Inferior parietal cortex (tissue), 1 donor: ENCODE measurements at regions not wholly inside any gene's neighbourhood (a gene's known extent, or its start where the extent isn't known, plus 50 kb on each side); places are given as distances from the start of the nearest gene placed in this dataset.

ENCODE experiments used
- DNase-seq: peaks from one replicate; pipeline ENCODE4 v3.0.0-alpha.2; 2016; ENCODE audit errors: extremely low spot score

DNA sequence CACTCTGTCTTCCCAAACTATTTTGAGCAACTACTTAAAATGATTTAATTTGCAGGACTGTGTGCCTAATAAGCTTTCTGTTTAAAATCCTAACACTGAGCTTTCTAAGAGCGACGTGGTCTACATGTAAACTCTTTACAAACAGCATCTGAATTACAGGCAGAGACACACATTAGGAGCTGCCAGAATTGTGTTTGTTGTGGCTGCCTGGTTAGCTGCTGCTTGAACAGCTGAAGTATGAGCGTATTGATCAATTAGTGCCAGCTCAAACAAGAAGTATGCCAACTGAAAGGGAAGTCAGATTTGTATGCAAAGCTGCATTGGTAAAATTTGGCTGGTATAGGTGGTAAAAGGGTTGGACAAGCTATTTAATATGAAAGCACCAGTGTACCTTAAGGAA lies 384.4 kb downstream of the PCDH7 start:
- no peak for DNase-seq

DNA sequence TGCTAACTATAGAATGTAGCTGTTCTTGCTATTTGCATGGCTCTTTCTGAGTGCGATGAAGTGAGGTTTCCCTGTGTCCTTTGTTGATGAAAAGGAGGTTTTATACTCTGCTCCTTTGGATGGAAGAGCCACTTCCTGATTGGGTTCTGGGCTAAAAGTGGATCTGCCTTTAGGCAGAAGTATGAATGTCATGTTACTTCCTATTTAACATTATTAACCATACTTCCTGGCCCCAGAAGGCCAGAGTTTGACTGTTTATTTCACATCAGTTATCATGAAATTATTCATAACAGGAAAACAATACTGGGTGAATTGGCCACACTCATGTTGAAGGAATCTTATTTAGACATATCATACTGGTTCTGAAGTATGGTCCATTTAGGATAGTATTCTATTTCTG lies 386.2 kb downstream of the PCDH7 start:
- DNase-seq = no peak

DNA sequence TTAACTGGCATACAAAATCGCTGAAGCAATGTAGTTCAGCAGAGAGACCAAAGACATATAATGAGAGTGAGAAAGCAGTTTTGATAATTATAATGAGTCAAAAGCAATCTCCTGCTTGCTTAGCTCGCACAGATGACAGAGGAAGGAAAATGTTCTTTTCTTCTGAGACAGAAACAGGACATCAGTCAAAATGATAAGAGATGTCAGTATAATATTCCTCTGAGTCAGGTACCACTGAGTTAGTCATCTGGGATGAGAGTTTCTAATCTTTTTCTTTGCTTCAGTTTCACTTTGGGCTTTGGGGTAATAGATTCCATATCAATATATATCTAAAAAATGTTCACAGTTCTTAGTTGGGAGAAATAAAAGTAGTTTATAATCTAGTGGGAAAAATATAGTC lies 387.2 kb downstream of the PCDH7 start:
- no peak for DNase-seq

DNA sequence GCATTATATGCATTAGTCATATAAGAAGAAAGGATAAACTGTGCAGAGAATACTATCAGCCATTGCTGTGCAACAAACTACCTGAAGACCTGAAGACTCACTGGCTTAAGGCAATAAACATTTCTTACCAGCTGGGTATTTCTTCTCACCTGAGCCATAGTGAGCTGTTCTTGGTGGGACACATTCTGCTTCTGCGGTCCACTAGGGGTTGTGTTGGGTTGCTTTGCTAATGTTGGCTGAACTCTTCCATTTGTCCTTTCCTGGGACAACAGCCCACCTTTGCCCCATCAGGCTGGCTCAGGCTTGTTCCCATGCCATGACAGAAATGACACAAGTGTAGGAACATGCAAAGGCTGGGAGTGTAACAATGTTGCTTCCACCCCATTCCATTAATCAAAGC lies 388.6 kb downstream of the PCDH7 start:
- no peak for DNase-seq

DNA sequence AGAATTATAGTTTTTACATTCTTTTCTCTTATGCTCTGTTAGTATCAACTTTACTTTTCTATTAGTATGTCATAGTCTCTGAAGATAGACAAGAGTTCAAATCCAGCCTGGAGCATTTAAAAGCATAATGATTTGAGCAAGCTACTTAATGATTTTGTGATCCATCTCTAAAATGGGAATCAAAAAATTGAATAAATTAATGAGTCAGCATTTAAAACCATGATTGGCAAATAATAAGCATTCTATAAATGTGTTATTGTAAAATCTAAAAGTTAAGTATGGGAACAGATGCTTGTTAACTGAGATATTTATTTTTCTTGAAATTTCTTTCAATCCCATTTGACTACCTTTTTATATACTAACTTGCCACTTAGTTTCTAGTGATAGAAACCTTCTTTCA lies 391.6 kb downstream of the PCDH7 start:
- no peak for DNase-seq

DNA sequence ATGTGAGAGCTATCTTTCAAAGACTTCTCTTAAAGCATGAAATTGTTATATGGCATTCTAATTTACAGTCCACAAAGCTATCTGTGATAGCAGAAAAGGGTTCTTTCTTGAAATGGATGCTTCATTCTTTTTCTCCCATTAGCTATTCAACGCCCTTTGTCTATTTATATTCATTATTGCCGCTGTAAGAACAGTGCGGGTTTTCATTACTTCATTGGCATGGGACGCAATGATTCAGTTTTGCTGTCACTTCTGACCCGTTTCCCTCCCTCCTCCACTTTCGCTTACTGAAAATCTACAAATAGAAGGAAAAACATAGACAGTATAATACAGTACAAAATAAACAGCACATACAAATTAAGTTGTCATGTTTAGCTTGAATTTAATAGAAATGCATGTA lies 394.6 kb downstream of the PCDH7 start:
- DNase-seq = no peak

DNA sequence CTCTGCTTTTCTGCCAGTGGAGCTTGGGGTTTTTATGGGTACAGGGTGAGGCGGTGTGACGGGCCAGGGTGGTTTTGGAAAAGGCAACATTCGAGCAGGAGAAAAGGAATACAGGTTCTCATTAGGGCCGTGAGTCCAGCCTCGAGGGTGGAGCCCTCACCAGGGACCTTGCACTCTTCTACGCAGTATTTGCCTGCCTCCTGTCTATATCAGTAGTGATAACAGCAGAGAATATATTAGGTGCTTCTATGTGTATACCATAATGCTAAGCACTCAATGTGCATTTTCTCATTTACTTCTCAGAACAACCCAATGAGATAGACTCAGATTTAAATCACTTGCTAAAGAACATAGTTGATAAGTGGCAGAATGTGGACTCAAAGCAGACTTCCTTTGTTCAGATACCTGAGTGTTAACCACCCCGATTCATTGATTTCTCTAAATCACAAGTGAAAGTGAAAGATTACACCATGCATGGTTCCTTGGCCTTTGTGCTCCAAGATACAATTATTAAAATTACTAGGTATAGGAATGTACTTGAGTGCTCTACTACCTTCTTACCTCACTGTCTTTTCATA lies 403.9 kb downstream of the PCDH7 start:
- no peak for DNase-seq

DNA sequence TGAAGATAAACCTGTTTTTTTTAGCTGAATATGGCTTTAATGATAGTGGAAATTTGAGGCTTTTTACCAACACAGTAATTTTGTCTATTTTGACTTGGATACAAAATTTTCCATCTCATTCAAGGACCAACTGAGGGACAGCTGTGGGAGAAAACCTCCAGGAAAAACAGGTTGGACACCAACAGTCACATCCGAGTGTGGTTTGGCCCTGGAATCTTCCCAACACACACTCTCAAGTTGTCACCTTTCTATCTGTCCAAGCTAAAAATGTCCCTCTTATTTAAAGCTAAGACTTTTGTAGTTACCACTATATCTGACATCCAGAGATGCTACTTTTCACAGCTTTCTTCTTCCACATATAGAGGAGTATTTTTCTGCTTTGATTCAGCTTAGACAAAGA lies 404.9 kb downstream of the PCDH7 start:
- no peak for DNase-seq

DNA sequence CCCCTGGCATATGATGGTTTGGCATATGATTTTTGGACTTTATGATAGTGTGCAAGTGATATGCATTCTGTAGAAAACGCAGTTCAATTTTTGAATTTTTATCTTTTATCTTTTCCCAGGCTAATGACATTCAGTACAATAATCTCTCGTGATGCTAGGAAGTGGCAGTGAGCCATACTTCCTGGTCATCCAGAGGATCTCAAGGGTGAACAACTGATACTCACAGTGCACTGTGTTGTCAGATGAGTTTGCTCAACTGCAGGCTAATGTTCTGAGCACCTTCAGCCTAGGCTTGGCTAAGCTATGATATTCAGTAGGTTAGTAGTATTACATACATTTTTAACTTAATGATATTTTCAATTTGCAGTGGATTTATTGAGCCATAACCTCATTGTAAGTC lies 405.3 kb downstream of the PCDH7 start:
- DNase-seq = no peak

DNA sequence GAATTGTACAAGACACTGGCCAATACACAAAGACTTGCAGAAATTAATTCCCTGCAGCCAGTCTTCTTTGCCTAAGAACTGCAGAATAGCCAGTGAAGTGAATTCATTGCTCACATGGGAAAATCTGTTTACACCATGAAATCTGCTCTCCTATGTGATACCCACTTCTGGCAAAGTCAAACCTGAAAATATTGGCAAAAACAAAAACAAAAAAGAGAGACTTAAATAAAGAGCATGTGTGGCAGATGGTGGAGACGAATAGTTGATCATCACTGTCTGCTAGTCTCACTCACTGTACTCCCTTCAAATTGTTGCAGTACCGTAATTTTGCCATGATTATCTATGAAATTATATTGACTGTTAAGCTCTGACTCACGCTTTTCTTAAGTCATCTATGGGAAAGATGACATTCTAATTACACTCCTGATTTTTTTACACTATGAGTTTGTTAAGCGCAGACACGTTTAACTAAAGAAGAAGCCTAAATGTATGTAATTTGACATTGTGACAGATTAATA lies 406.8 kb downstream of the PCDH7 start:
- no peak for DNase-seq

DNA sequence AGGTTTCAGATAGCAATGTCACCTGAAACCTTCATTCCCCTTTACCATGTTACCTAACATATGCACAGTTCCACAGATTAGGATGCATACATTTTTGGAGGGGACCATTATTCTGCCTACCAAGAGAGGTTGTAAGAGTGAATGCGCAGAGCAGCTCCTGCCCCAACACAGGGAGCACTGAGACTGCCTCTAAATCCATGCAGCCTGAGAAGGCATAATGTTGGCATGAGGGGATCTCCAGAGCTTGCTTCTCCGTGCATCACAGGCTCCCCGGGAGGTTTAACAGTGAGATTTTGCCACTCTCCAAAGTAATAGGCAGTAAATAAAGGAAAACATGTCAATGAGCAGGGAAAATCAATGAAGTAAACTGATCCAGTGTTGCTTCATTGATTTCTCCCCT lies 410.8 kb downstream of the PCDH7 start:
- no peak for DNase-seq

DNA sequence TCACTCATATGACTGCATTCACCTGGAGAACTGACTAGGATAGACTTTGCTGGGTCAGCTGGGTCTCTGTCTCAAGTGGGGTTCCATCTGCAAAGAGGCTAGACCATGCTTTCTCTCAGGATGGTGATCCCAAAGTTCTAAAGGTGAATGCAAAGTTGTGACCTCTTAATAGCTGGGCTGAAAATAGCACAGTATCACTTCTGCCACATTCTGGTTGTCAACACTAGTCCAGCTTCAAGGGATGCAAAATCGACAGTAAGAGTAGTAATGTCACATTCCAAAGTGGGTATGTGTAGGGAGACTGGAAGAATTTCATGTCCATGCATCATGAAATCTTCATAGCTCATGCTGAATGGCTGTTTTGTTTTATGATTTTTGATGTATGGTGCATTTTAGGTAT lies 414.6 kb downstream of the PCDH7 start:
- DNase-seq = no peak

DNA sequence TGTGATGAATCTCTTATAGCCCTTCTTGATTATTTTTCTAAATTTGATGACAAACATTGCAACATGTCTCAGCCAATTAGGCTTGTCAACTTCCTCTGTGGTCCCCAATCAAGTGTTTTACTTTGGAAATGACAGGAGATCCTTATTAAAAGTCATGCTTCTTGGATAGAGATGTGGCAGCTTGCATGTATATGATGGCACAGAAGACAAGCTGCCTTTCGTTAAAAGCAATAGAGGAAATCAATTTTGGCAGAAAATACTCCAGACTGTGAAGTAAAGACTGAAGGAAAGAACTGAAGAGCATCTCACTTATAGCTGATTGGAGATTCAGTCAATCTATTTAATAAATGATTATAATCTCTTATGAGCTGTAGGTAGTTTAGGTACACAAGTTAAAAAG lies 419.6 kb downstream of the PCDH7 start:
- no peak for DNase-seq

DNA sequence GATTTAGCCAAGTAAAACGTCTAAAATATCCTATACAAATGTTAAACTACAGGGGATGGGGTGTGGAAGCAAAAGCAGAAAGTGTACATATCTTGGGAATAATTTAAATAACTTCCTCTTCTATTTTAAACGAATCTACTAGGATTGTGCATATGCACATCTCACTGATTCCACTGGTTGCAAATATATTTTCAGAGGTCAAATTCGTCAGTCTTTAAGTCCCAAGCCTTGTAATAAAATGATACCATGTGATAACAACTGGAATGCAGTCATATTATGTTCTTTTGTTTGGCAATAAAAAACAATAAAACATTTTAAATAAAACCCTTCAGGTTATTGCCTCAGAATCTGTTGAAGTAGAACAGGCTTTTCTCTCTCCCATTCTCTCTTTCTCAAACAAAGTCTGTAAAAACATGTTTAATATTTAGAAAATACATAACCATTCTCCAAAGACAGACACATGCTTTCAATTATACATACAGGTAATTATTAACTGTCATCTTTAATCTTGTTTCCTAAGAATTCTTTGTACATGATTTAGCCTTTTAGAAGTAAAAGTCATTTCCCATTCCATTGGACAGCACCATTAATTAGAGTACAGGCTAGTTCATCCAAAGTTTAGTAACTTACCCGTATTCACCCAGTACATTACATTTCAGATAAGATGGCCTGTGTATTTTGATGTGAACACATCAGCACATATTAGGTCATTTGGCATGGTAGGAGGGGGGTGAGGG lies 421.1 kb downstream of the PCDH7 start:
- DNase-seq = no peak

DNA sequence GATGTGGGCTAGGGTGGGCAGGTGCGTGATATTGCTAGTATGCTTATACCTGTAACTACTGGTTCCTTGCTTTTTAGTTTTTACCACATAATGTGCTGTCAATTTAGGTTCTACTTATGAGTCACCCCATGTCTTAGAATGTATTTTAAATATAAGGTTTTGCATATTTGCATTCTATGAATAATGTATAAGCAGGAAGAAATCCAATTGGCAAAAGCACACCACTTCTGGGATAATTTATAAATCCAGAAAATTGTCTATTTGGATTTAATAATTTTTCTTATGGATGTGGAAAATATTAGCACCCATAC lies 421.6 kb downstream of the PCDH7 start:
- no peak for DNase-seq

DNA sequence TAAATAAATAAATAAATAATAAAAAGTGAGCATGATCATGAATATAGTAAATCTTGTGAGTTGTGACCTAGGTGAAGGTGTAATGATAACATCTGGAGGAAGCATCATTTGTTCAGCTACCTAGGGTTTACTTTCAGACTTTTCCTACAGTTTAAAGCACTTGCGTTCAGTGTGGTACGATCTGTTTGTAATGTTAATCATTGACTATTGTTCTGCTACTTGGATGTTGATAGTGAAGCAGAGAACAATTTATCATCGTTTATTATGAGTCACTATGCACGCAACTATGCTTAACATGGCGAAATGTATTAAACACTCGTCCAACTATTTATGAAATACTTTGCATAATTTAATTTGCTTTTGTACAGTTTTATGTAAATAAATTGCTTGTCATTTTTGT lies 426.2 kb downstream of the PCDH7 start:
- DNase-seq = no peak

DNA sequence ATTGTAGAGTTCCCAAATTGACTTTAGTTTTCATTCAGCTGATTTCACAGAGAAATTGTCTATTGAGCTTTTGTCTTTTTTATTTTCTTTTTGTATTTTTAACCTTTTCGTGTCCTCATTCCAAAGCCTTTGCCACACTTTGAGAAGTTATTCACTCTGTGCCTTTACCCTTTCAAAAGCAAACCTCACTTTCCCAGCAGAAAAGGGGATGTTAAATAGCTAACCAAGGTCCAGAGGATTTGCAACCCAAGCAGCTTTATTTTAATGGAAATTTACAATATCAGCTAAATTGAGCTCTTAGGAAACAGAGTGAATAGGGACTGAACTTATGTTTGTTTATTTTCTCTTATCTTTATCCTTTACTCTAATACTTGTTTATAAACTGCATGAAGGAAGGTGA lies 428.8 kb downstream of the PCDH7 start:
- no peak for DNase-seq

DNA sequence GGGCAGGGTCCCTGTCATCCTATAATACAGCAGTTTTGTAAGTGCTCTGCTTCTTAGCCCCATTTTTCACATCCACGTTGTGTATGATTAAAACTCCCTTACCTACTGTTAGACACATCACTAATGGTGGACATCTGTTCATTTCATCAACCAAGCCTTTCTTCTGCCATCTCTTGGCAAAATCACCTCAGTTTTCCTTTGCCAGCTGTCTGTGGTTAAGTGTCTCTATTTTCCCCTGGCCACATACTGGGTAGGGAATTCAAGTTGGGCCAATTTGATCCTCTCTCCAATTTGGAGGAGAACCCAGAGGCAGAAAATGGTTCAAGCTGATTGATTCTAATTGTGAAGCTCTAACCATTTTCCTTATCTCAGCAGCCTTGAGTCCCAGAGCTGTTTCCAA lies 436.1 kb downstream of the PCDH7 start:
- no peak for DNase-seq

DNA sequence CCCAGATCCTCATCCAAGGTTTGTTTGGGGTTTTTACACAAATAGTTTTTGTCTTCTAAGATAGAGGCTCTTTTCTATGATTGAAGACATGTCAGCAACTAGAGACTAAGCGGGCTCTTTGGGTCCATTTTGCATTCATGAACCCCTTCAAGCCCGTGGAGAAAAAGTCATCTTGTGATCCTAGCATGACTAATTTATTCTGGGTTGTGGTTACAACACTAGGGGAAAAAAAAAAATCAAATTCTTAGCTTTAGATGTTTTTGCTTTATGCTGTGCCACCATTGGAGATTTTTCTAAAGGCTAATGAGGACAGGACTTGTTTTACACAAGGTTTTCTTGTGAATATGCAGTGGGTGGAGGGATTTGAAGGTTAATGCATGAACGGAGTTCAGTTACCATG lies 440.0 kb downstream of the PCDH7 start:
- DNase-seq = no peak

DNA sequence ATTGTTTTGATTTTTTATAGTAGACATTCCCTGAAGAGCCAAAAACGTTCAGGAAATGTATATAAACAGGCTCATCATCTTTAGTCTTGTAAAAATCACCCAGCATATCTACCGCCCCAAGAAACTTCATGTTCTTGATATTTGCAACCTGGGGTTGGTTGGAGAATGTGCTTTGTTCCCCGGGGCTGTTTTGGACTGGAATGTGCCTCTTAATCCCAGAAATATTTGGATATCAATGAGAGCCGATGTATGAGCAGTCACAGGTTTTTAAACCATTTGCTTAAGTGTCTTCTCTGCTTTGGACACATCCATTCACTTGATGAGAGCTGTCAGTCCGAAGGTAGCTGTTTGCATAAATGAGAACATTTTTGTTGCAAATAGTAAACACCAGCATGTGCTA lies 449.7 kb downstream of the PCDH7 start:
- DNase-seq = no peak

DNA sequence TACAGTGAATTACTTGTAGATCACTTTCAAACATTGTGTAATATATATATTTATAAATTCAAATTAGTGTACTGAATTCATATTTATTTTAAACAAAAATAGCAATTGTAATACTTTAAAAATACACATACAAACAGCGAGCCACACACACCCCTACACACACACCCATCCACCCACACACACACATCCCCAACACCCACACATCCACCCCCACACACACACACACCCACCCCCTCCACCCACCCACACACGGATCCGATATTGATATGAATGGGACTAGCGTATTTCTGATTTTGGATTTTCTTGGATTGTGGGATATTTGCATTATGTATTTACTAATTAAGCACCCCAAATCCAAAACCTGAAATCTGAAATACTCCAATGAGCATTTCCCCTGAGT lies 451.2 kb downstream of the PCDH7 start:
- no peak for DNase-seq

DNA sequence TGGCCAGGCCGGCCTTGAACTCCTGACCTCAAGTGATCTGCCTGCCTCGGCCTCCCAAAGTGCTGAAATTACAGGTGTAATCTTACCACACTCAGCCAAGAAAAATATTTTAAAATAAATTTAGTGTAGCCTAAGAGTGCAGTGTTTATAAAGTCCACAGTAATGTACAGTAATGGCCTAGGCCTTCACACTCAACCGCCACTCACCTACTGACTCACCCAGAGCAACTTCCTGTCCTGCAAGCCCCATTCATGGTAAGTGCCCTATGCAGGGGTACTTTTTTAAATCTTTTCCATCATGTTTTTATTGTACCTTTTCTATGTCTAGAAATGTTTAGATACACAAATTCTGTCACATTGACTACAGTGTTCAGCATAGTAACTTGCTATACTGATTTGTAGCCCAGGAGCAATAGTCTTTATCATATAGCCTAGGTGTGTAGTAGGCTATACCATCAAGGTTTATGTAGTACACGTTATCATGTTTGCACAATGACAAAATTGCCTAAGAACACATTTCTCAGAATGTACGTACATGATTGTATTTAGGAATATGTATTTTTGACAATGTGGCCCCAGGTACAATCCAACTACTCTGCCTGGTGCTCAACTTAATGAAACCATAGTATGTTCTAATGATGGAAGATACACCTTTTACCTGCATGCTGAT lies 455.2 kb downstream of the PCDH7 start:
- DNase-seq = no peak

DNA sequence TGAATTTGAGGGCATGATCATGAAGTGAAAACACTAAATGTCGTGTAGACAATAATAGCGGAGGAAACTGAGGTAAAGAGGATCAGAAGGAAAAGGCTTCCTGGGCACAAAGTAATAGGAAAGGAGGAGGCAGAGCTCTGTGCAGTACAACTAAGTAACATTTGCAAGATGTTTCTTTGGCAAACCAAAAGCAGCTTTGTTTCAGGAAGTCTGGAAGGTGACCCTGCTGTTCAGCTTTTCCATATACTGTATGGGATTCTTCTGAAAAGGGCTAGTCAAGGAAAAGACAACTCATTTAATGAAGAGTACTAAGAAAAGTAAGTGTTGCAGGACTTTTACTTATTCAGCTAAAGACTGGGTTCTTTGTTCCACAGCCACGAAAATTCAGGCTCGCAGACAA lies 463.1 kb downstream of the PCDH7 start:
- DNase-seq = no peak
